Loucy (cell line): ENCODE measurements at regions not wholly inside any gene's neighbourhood (a gene's known extent, or its start where the extent isn't known, plus 50 kb on each side); places are given as distances from the start of the nearest gene placed in this dataset.

Experiments
- H2AFZ ChIP-seq: fragments of 200-600 bp; sonication (generic); 2 replicates; pipeline ENCODE4 v1.6.0; 2016; ENCODE audit warnings: antibody characterized with exemption, mild to moderate bottlenecking, low read length, moderate library complexity
- H3F3A ChIP-seq: fragments of 200-600 bp; 2 replicates; pipeline ENCODE4 v1.6.0; 2016; ENCODE audit warnings: antibody characterized with exemption, low read depth, mild to moderate bottlenecking
- H3K27me3 ChIP-seq: fragments of 200-600 bp; sonication (generic); 2 replicates; pipeline ENCODE4 v1.6.1; 2014; ENCODE audit warnings: low read length, mild to moderate bottlenecking; ENCODE audit not compliant: insufficient read depth, poor library complexity, severe bottlenecking
- H3K36me3 ChIP-seq: fragments of 200-600 bp; sonication (generic); 2 replicates; pipeline ENCODE4 v1.6.1; 2016; ENCODE audit warnings: low read length; ENCODE audit not compliant: insufficient read depth
- H3K4me1 ChIP-seq: fragments of 200-600 bp; sonication (generic); 2 replicates; pipeline ENCODE4 v1.5.1; 2014; ENCODE audit warnings: low read length, mild to moderate bottlenecking; ENCODE audit not compliant: insufficient read depth, poor library complexity, severe bottlenecking
- H3K4me2 ChIP-seq: fragments of 200-600 bp; sonication (generic); 2 replicates; pipeline ENCODE4 v1.6.0; 2014; ENCODE audit warnings: antibody characterized with exemption, low read length, low read depth, mild to moderate bottlenecking; ENCODE audit not compliant: poor library complexity, severe bottlenecking
- H3K4me3 ChIP-seq: fragments of 200-600 bp; sonication (generic); 2 replicates; pipeline ENCODE4 v1.5.1; 2014; ENCODE audit warnings: low read length, mild to moderate bottlenecking, mixed read lengths; ENCODE audit not compliant: poor library complexity, severe bottlenecking
- H3K79me2 ChIP-seq: fragments of 200-600 bp; sonication (generic); 2 replicates; pipeline ENCODE4 v1.6.1; 2014; ENCODE audit warnings: low read length; ENCODE audit not compliant: insufficient read depth
- H3K9ac ChIP-seq: fragments of 200-600 bp; sonication (generic); 2 replicates; pipeline ENCODE4 v1.6.0; 2014; ENCODE audit warnings: mild to moderate bottlenecking, low read depth, low read length, moderate library complexity; ENCODE audit not compliant: poor library complexity, severe bottlenecking
- H3K9me2 ChIP-seq: fragments of 200-600 bp; sonication (generic); replicated peaks from 2 replicates; pipeline ENCODE4 v1.6.1; 2016; ENCODE audit warnings: low read depth, low read length, mixed read lengths
- H3K9me3 ChIP-seq: fragments of 200-600 bp; sonication (generic); 2 replicates; pipeline ENCODE4 v1.6.1; 2014; ENCODE audit warnings: mild to moderate bottlenecking, antibody characterized with exemption, low read length, low read depth; ENCODE audit not compliant: insufficient read depth
- H4K20me1 ChIP-seq: fragments of 200-600 bp; sonication (generic); 2 replicates; pipeline ENCODE4 v1.6.0; 2014; ENCODE audit warnings: antibody characterized with exemption, low read length, mild to moderate bottlenecking; ENCODE audit not compliant: insufficient read depth, poor library complexity, severe bottlenecking
- EZH2phosphoT487 ChIP-seq: fragments of 200-600 bp; IDR thresholded peaks from 2 replicates; pipeline ENCODE4 v1.6.1; 2018; ENCODE audit warnings: antibody characterized with exemption, mild to moderate bottlenecking, moderate library complexity, borderline replicate concordance
- TF ChIP-seq, protein P1 (sequence below): fragments of 200-600 bp; sonication (generic); conservative IDR thresholded peaks from 2 replicates; pipeline ENCODE4 v1.5.1; 2014; ENCODE audit warnings: mild to moderate bottlenecking, antibody characterized with exemption, low read length

- H3K4me1 ChIP-seq = peaks cover 13% of the 10 kb centered on the region
- H3K36me3 ChIP-seq = no peaks in the 10 kb centered on the region
- H3K79me2 ChIP-seq = no peaks in the 10 kb centered on the region
- H4K20me1 ChIP-seq = no peaks in the 10 kb centered on the region
- no peaks in the 10 kb centered on the region for H3F3A ChIP-seq
- H2AFZ ChIP-seq = no peak overlapping the region
- H3K27me3 ChIP-seq = no peaks in the 10 kb centered on the region
- H3K4me3 ChIP-seq = no peak overlapping the region
- H3K4me2 ChIP-seq = no peak overlapping the region
- TF ChIP-seq, protein P1, sequence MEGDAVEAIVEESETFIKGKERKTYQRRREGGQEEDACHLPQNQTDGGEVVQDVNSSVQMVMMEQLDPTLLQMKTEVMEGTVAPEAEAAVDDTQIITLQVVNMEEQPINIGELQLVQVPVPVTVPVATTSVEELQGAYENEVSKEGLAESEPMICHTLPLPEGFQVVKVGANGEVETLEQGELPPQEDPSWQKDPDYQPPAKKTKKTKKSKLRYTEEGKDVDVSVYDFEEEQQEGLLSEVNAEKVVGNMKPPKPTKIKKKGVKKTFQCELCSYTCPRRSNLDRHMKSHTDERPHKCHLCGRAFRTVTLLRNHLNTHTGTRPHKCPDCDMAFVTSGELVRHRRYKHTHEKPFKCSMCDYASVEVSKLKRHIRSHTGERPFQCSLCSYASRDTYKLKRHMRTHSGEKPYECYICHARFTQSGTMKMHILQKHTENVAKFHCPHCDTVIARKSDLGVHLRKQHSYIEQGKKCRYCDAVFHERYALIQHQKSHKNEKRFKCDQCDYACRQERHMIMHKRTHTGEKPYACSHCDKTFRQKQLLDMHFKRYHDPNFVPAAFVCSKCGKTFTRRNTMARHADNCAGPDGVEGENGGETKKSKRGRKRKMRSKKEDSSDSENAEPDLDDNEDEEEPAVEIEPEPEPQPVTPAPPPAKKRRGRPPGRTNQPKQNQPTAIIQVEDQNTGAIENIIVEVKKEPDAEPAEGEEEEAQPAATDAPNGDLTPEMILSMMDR = no peak
- no peak for TF ChIP-seq EZH2phosphoT487
- H3K9me3 ChIP-seq = no peaks in the 10 kb centered on the region
- H3K9me2 ChIP-seq = no peaks in the 10 kb centered on the region
- H3K9ac ChIP-seq = no peak overlapping the region
Measured at GRCh38 chr11:95373241-95373640, 142.2 kb upstream of the SESN3 start.

GRCh38 chr11:95372097-95372656, 141.2 kb upstream of the SESN3 start:
- H3K4me3 ChIP-seq = no peak overlapping the region
- no peaks in the 10 kb centered on the region for H3F3A ChIP-seq
- H3K4me1 ChIP-seq = peaks cover 11% of the 10 kb centered on the region
- H2AFZ ChIP-seq = no peak overlapping the region
- H3K36me3 ChIP-seq = no peaks in the 10 kb centered on the region
- H3K27me3 ChIP-seq = no peaks in the 10 kb centered on the region
- H3K9me2 ChIP-seq = no peaks in the 10 kb centered on the region
- no peaks in the 10 kb centered on the region for H3K9me3 ChIP-seq
- no peaks in the 10 kb centered on the region for H3K79me2 ChIP-seq
- no peak for TF ChIP-seq EZH2phosphoT487
- TF ChIP-seq, protein P1 = no peak; the same call in 1 of the 2 replicates
- no peak overlapping the region for H3K4me2 ChIP-seq
- no peaks in the 10 kb centered on the region for H4K20me1 ChIP-seq
- H3K9ac ChIP-seq = no peak overlapping the region

- H4K20me1 ChIP-seq = no peaks in the 10 kb centered on the region
- H3K27me3 ChIP-seq = no peaks in the 10 kb centered on the region
- no peaks in the 10 kb centered on the region for H3K36me3 ChIP-seq
- H3K9me3 ChIP-seq = no peaks in the 10 kb centered on the region
- no peaks in the 10 kb centered on the region for H3K79me2 ChIP-seq
- no peak overlapping the region for H3K4me2 ChIP-seq
- H3F3A ChIP-seq = no peaks in the 10 kb centered on the region
- no peaks in the 10 kb centered on the region for H3K9me2 ChIP-seq
- TF ChIP-seq, protein P1 = no peak
- no peak for TF ChIP-seq EZH2phosphoT487
- no peak overlapping the region for H3K9ac ChIP-seq
- H3K4me3 ChIP-seq = no peak overlapping the region
- peaks cover 6% of the 10 kb centered on the region for H3K4me1 ChIP-seq
- H2AFZ ChIP-seq = no peak overlapping the region
Measured at GRCh38 chr11:95371153-95371552, 140.2 kb upstream of the SESN3 start.
